ENCODE measurements at regions not wholly inside any gene's neighbourhood (a gene's known extent, or its start where the extent isn't known, plus 50 kb on each side); places are given as distances from the start of the nearest gene placed in this dataset.
"Not testable (repeated sequence)": the region's sequence is repeated elsewhere in the genome, so short reads cannot be mapped to it uniquely, and the experiment has no call there.

DNA sequence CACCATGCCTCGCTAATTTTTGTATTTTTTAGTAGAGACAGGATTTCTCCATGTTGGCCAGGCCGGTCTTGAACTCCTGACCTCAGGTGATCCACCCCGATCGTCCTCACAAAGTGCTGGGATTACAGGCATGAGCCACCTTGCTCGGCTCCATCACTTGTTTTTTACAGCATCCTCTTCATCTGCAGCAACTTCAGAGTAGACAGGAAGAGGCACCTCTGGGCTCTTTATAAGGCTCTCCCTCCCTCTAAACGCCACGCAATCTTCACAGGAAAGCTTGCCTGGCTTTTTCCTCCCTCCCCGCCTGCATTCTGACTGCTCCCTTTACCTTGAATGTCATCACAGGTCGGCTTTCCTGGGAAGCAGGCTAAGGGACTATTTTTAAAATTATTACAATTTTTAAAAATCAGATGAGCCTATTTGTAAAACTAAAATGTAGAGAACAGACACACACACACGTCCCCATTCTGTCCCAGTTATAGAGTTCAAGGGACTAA lies 111.5 kb upstream of the LDB2 start:
- Histone ChIP-seq H3K27ac (no peak overlapping the region), H3K4me3 (no peak overlapping the region), H3K4me1 (no peaks in the 10 kb centered on the region), H3K9me3 (no peaks in the 10 kb centered on the region), H3K27me3 (no peaks in the 10 kb centered on the region), H3K36me3 (no peaks in the 10 kb centered on the region)
- WGBS: 80% methylated on average over 10 of the region's 10 CpGs
- no peak for DNase-seq (ENCODE audit: low spot score in 2 of 2)
- TF ChIP-seq EP300 (IDR thresholded peaks at IDR 0.05) (no peak), POLR2AphosphoS5 (IDR thresholded peaks at IDR 0.05) (no peak), POLR2A (IDR thresholded peaks at IDR 0.05) (no peak)
- TF ChIP-seq, protein P1, sequence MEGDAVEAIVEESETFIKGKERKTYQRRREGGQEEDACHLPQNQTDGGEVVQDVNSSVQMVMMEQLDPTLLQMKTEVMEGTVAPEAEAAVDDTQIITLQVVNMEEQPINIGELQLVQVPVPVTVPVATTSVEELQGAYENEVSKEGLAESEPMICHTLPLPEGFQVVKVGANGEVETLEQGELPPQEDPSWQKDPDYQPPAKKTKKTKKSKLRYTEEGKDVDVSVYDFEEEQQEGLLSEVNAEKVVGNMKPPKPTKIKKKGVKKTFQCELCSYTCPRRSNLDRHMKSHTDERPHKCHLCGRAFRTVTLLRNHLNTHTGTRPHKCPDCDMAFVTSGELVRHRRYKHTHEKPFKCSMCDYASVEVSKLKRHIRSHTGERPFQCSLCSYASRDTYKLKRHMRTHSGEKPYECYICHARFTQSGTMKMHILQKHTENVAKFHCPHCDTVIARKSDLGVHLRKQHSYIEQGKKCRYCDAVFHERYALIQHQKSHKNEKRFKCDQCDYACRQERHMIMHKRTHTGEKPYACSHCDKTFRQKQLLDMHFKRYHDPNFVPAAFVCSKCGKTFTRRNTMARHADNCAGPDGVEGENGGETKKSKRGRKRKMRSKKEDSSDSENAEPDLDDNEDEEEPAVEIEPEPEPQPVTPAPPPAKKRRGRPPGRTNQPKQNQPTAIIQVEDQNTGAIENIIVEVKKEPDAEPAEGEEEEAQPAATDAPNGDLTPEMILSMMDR (IDR thresholded peaks at IDR 0.05): no peak

GRCh38 chr4:17008834-17009345 lies 110.4 kb upstream of the LDB2 start:
- Histone ChIP-seq H3K27ac (no peak overlapping the region), H3K9me3 (no peaks in the 10 kb centered on the region), H3K27me3 (no peaks in the 10 kb centered on the region), H3K4me3 (no peak overlapping the region), H3K36me3 (no peaks in the 10 kb centered on the region), H3K4me1 (no peaks in the 10 kb centered on the region)
- DNase-seq (ENCODE audit: low spot score in 2 of 2): no peak
- 68% methylated on average over 2 of the region's 2 CpGs for WGBS
- TF ChIP-seq POLR2A (IDR thresholded peaks at IDR 0.05) (no peak), EP300 (IDR thresholded peaks at IDR 0.05) (no peak), POLR2AphosphoS5 (IDR thresholded peaks at IDR 0.05) (no peak)

DNA sequence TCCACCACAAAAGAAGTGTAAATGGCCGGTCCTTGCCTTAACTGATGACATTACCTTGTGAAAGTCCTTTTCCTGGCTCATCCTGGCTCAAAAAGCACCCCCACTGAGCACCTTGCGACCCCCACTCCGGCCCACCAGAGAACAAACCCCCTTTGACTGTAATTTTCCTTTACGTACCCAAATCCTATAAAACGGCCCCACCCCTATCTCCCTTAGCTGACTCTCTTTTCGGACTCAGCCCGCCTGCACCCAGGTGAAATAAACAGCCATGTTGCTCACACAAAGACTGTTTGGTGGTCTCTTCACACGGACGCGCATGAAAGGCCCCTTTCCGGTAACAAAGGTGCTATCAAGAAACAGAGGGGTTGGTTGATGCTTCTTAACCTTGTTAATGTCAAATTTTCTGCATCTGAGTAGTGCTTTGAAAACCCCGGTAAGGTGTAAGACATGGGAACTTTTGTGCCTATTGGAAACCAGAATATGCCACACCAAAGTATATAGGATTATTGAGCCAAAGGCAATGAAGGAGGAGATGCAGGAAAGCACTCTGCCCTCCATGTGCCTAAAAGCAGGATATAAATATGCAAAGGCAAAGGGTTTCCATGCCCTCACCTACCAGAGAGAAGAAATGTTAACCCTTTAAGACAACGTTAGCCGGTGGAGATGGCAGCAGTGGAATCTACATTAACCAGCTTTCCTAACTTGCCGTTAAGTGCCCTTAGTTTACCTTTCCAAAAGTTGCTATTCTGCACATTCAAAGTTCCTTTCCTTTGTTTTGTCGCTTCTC lies 105.4 kb upstream of the LDB2 start:
- WGBS: 89% methylated on average over 16 of the region's 16 CpGs
- H3K4me1 ChIP-seq; H3K9me3 ChIP-seq; H3K4me3 ChIP-seq; H3K27ac ChIP-seq; DNase-seq (ENCODE audit: low spot score in 2 of 2); H3K36me3 ChIP-seq; H3K27me3 ChIP-seq: not testable (repeated sequence)

DNA sequence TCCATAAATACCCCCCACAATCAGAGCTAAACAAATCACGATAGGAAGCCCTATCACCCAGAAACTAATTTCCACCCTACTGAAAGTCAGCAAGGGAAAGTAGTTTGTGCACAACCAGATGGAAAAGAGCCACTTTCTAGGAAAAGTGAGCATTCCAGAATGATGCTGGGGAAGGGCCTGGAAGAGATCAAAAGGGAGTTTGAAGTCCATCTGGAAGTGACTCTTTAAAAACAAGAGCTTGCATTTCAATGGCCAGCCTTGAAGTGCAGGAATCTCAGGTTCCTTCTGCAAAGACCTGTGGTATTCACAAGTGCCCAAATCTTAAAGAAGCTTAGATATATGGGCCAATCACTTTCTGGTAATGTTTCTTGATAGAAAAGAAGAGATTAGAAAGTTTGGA lies 97.0 kb upstream of the LDB2 start:
- no peak overlapping the region for H3K4me3 ChIP-seq
- H3K4me1 ChIP-seq: peaks cover 4% of the 10 kb centered on the region
- no peaks in the 10 kb centered on the region for H3K9me3 ChIP-seq
- TF ChIP-seq, protein P1 (IDR thresholded peaks at IDR 0.05): no peak
- no peak for TF ChIP-seq EP300 (IDR thresholded peaks at IDR 0.05)
- no peak for TF ChIP-seq POLR2A (IDR thresholded peaks at IDR 0.05)
- TF ChIP-seq POLR2AphosphoS5 (IDR thresholded peaks at IDR 0.05): no peak
- H3K27me3 ChIP-seq: no peaks in the 10 kb centered on the region
- WGBS: 68% methylated on average over 1 of the region's 1 CpG
- H3K36me3 ChIP-seq: no peaks in the 10 kb centered on the region
- no peak overlapping the region for H3K27ac ChIP-seq
- DNase-seq (ENCODE audit: low spot score in 2 of 2): no peak

DNA sequence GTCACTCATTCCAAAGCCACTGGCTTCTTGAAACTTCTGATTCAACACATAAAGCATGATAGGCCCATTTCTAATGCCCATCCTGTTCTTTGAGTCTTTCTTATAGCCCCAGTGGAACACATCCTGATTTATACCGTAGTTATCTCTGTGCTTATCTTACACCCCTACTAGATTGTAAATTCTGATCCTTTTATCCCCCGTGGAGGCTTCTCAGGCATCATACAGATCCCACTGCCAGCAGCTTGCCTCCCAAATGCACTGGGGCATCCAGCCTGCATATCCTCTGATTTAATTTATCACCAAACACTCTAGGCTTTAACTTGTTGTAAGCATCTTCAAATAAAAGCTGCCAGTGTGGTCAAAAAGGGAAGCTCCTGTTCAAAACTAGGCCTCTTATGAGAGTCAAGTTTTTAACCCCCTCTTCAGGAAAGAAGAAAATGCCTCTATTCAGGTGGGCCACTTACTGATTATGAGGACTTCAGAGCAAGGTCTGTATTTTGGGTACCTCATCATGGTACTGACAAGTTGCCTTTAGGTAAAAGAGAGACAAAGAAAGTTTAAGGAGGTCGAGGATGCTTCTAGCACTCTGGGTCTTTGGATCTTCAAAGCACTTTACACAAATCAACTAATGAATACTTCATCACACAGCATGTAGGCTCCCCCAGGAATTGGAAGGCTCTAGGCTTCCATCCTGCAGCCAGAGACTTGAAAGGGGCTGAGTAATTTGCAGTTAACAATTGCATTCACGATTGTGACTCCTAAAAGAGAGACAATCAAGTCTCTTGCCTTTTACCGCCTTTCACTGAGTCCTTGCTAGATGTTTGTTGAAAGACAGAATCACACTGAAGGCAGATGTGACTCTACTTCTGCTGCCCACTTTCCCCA lies 95.8 kb upstream of the LDB2 start:
- TF ChIP-seq POLR2A (IDR thresholded peaks at IDR 0.05): no peak
- Histone ChIP-seq H3K27me3 (no peaks in the 10 kb centered on the region), H3K9me3 (no peaks in the 10 kb centered on the region), H3K27ac (no peak overlapping the region), H3K36me3 (no peaks in the 10 kb centered on the region), H3K4me3 (no peak overlapping the region), H3K4me1 (peaks cover 4% of the 10 kb centered on the region)
- WGBS: 81% methylated on average over 5 of the region's 5 CpGs
- DNase-seq (ENCODE audit: low spot score in 2 of 2): no peak

- Histone ChIP-seq H3K4me1 (peaks cover 4% of the 10 kb centered on the region), H3K36me3 (no peaks in the 10 kb centered on the region), H3K27ac (no peak overlapping the region), H3K27me3 (no peaks in the 10 kb centered on the region), H3K9me3 (no peaks in the 10 kb centered on the region), H3K4me3 (no peak overlapping the region)
- TF ChIP-seq POLR2AphosphoS5 (IDR thresholded peaks at IDR 0.05): no peak
- TF ChIP-seq, protein P1 (IDR thresholded peaks at IDR 0.05): no peak
- WGBS: 63% methylated on average over 5 of the region's 5 CpGs
- DNase-seq (ENCODE audit: low spot score in 2 of 2): no peak
Measured at GRCh38 chr4:16992566-16993225, 94.3 kb upstream of the LDB2 start.

Data from suprapubic skin (tissue), 4 donors.